NCI-H1105 (cell line): ENCODE measurements at regions not wholly inside any gene's neighbourhood (a gene's known extent, or its start where the extent isn't known, plus 50 kb on each side); places are given as distances from the start of the nearest gene placed in this dataset.

Experiments used
- DNase-seq: peaks from one replicate; lab custom pipeline; 2025; lab: John Stamatoyannopoulos, UW

- no peak for DNase-seq
These were observed 427.6 kb upstream of the WWC1 start for GRCh38 chr5:167863883-167864282.

GRCh38 chr5:167864801-167865200 lies 426.6 kb upstream of the WWC1 start:
- no peak for DNase-seq

- DNase-seq: no peak
These were observed 424.6 kb upstream of the WWC1 start for GRCh38 chr5:167866797-167867196.

GRCh38 chr5:167867281-167867680 lies 424.2 kb upstream of the WWC1 start:
- no peak for DNase-seq

- no peak for DNase-seq
These were observed 422.3 kb upstream of the WWC1 start for GRCh38 chr5:167869125-167869524.

- no peak for DNase-seq
These were observed 421.4 kb upstream of the WWC1 start for GRCh38 chr5:167870055-167870454.

- no peak for DNase-seq
These were observed 420.4 kb upstream of the WWC1 start for GRCh38 chr5:167871091-167871490.

- DNase-seq: no peak
These were observed 418.7 kb upstream of the WWC1 start for GRCh38 chr5:167872791-167873190.

GRCh38 chr5:167877114-167877722 lies 414.2 kb upstream of the WWC1 start:
- no peak for DNase-seq

- no peak for DNase-seq
These were observed 413.5 kb upstream of the WWC1 start for GRCh38 chr5:167877924-167878323.

- no peak for DNase-seq
These were observed 411.0 kb upstream of the WWC1 start for GRCh38 chr5:167880420-167880819.

GRCh38 chr5:167881041-167881440 lies 410.4 kb upstream of the WWC1 start:
- no peak for DNase-seq

- no peak for DNase-seq
These were observed 405.2 kb upstream of the WWC1 start for GRCh38 chr5:167886196-167886595.

- no peak for DNase-seq
These were observed 403.1 kb upstream of the WWC1 start for GRCh38 chr5:167888393-167888792.

- DNase-seq: no peak
These were observed 402.2 kb upstream of the WWC1 start for GRCh38 chr5:167889276-167889675.

- DNase-seq: no peak
These were observed 398.9 kb upstream of the WWC1 start for GRCh38 chr5:167892352-167893115.

- DNase-seq: no peak
These were observed 398.2 kb upstream of the WWC1 start for GRCh38 chr5:167893271-167893670.

GRCh38 chr5:167894631-167895472 lies 396.6 kb upstream of the WWC1 start:
- no peak for DNase-seq

GRCh38 chr5:167895899-167896659 lies 395.4 kb upstream of the WWC1 start:
- no peak for DNase-seq

- DNase-seq: no peak
These were observed 394.6 kb upstream of the WWC1 start for GRCh38 chr5:167896814-167897213.

GRCh38 chr5:167897371-167897770 lies 394.1 kb upstream of the WWC1 start:
- no peak for DNase-seq

GRCh38 chr5:167898361-167899042 lies 392.9 kb upstream of the WWC1 start:
- DNase-seq: no peak
